ENCODE measurements at regions not wholly inside any gene's neighbourhood (a gene's known extent, or its start where the extent isn't known, plus 50 kb on each side); places are given as distances from the start of the nearest gene placed in this dataset.

DNA sequence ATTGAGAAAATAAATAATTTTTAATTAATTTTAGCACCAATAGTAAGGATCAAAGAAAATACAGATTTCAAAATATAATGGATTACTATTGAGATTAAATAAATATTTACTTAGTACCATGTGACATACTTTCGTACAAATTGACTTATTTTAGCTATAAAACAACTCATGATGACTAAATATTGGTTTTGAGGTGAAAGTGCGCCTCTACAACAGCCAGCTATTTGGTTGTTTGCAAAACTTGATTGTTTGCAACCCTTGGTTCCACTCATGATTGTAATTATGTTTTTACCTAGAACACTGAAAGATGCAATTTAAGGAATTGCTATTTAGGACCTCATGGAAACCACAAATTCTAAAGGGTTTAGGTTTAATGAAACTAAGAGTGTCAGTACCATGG, 51.9 kb upstream of the PPM1H start:
- Histone ChIP-seq H3K27me3 (ENCODE audit: control insufficient read depth in 2 of 2, insufficient read depth in 2 of 2, low read length in 2 of 2) (no peaks in the 10 kb centered on the region), H3K27ac (ENCODE audit: extremely low read depth, low read depth, low read length) (no peak overlapping the region), H4K20me1 (replicated peaks; ENCODE audit: control insufficient read depth, insufficient read depth, low read length) (no peaks in the 10 kb centered on the region), H3K9me3 (replicated peaks; ENCODE audit: control insufficient read depth, insufficient read depth, low read depth, low read length) (no peaks in the 10 kb centered on the region), H2AFZ (ENCODE audit: low read depth, low read length) (no peak overlapping the region), H3K79me2 (ENCODE audit: control insufficient read depth, insufficient read depth, low read length) (no peaks in the 10 kb centered on the region), H3K9me1 (ENCODE audit: control insufficient read depth, insufficient read depth, low read length) (no peaks in the 10 kb centered on the region), H3K4me2 (ENCODE audit: insufficient read depth, low read length) (no peak overlapping the region), H3K4me3 (no peak overlapping the region), H3K36me3 (ENCODE audit: control insufficient read depth, insufficient read depth, low read length) (no peaks in the 10 kb centered on the region), H3K9ac (ENCODE audit: insufficient read depth in 1 of 2, low read depth in 2 of 2, low read length in 2 of 2) (no peak overlapping the region), H3K4me1 (replicated peaks in 1 of 2; ENCODE audit: control insufficient read depth in 2 of 2, insufficient read depth in 2 of 2, low read length in 2 of 2) (no peaks in the 10 kb centered on the region)
- ATAC-seq = no peak
- CTCF ChIA-PET (ENCODE audit: low intra/inter-chr PET ratio) = no interaction called here
- no peak for DNase-seq (ENCODE audit: extremely low read depth in 1 of 4, low spot score in 3 of 4)
- intact Hi-C loops (cut with micrococcal nuclease) (loop anchor here (5.0 kb wide), 1 partner anchor 80 kb away; no protein-coding TSS in a partner anchor), in situ Hi-C loops (cut with MboI) (no loop called here)
- WGBS (ENCODE audit: insufficient coverage, low coverage, missing lambda C conversion rate) = 9% methylated on average over 2 of the region's 2 CpGs
- BruUV-seq (replicated peaks) = no TSS peak
- TF ChIP-seq, protein P1, sequence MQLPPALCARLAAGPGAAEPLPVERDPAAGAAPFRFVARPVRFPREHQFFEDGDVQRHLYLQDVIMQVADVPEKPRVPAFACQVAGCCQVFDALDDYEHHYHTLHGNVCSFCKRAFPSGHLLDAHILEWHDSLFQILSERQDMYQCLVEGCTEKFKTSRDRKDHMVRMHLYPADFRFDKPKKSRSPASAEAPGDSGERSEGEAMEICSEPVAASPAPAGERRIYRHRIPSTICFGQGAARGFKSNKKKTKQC (CRISPR knock-in tag; IDR thresholded peaks at IDR 0.05) = no peak
- TF ChIP-seq POLR2G (IDR thresholded peaks at IDR 0.05; ENCODE audit: low read depth, low read length) = no peak
- no peak for TF ChIP-seq ZNF197 (CRISPR knock-in tag; IDR thresholded peaks at IDR 0.05; ENCODE audit: low read depth)
- no peak for TF ChIP-seq DIDO1 (tag; IDR thresholded peaks at IDR 0.05; ENCODE audit: low read depth)
- TF ChIP-seq, protein P2, sequence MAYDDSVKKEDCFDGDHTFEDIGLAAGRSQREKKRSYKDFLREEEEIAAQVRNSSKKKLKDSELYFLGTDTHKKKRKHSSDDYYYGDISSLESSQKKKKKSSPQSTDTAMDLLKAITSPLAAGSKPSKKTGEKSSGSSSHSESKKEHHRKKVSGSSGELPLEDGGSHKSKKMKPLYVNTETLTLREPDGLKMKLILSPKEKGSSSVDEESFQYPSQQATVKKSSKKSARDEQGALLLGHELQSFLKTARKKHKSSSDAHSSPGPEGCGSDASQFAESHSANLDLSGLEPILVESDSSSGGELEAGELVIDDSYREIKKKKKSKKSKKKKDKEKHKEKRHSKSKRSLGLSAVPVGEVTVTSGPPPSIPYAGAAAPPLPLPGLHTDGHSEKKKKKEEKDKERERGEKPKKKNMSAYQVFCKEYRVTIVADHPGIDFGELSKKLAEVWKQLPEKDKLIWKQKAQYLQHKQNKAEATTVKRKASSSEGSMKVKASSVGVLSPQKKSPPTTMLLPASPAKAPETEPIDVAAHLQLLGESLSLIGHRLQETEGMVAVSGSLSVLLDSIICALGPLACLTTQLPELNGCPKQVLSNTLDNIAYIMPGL (CRISPR knock-in tag; IDR thresholded peaks at IDR 0.05) = no peak
- TF ChIP-seq, protein P3, sequence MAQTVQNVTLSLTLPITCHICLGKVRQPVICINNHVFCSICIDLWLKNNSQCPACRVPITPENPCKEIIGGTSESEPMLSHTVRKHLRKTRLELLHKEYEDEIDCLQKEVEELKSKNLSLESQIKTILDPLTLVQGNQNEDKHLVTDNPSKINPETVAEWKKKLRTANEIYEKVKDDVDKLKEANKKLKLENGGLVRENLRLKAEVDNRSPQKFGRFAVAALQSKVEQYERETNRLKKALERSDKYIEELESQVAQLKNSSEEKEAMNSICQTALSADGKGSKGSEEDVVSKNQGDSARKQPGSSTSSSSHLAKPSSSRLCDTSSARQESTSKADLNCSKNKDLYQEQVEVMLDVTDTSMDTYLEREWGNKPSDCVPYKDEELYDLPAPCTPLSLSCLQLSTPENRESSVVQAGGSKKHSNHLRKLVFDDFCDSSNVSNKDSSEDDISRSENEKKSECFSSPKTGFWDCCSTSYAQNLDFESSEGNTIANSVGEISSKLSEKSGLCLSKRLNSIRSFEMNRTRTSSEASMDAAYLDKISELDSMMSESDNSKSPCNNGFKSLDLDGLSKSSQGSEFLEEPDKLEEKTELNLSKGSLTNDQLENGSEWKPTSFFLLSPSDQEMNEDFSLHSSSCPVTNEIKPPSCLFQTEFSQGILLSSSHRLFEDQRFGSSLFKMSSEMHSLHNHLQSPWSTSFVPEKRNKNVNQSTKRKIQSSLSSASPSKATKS (CRISPR knock-in tag; IDR thresholded peaks at IDR 0.05) = no peak
- TF ChIP-seq, protein P4, sequence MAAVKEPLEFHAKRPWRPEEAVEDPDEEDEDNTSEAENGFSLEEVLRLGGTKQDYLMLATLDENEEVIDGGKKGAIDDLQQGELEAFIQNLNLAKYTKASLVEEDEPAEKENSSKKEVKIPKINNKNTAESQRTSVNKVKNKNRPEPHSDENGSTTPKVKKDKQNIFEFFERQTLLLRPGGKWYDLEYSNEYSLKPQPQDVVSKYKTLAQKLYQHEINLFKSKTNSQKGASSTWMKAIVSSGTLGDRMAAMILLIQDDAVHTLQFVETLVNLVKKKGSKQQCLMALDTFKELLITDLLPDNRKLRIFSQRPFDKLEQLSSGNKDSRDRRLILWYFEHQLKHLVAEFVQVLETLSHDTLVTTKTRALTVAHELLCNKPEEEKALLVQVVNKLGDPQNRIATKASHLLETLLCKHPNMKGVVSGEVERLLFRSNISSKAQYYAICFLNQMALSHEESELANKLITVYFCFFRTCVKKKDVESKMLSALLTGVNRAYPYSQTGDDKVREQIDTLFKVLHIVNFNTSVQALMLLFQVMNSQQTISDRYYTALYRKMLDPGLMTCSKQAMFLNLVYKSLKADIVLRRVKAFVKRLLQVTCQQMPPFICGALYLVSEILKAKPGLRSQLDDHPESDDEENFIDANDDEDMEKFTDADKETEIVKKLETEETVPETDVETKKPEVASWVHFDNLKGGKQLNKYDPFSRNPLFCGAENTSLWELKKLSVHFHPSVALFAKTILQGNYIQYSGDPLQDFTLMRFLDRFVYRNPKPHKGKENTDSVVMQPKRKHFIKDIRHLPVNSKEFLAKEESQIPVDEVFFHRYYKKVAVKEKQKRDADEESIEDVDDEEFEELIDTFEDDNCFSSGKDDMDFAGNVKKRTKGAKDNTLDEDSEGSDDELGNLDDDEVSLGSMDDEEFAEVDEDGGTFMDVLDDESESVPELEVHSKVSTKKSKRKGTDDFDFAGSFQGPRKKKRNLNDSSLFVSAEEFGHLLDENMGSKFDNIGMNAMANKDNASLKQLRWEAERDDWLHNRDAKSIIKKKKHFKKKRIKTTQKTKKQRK (IDR thresholded peaks at IDR 0.05; ENCODE audit: borderline replicate concordance, low read depth, low read length) = no peak
- no peak for TF ChIP-seq TEAD4 (IDR thresholded peaks at IDR 0.05; ENCODE audit: low read length)
- TF ChIP-seq TEAD4 (CRISPR knock-in tag; IDR thresholded peaks at IDR 0.05; ENCODE audit: borderline replicate concordance) = no peak
- FAIRE-seq = no peak
- POLR2A ChIA-PET = no interaction called here

Data from K562 (cell line).